ENCODE measurements at regions not wholly inside any gene's neighbourhood (a gene's known extent, or its start where the extent isn't known, plus 50 kb on each side); places are given as distances from the start of the nearest gene placed in this dataset.

DNA sequence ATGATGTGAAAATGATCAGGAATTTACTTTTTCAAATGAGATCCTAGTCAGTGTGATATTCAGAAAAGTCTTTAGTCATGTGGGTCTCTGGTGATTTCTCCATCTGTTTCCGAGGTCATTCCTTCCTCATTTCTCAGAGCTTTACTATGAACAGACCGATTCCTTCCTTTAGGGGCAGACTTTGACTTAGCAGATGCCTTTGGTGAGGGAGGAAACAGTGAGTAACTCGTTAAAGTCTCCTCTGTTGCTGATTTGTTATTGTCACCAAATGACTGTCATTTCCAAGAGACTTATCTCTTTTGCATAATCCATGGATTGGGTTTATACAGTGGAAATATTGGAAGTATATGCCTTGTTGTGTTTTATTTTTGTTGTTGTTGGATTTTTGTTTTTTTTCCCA, 76.2 kb upstream of the CD99 start:
- H3K27me3 ChIP-seq = no peaks in the 10 kb centered on the region
- 39 to 44% methylated on average over 3 of the region's 3 CpGs for WGBS, 2 donors
- intact Hi-C loops (cut with DNase I) = no loop called here

DNA sequence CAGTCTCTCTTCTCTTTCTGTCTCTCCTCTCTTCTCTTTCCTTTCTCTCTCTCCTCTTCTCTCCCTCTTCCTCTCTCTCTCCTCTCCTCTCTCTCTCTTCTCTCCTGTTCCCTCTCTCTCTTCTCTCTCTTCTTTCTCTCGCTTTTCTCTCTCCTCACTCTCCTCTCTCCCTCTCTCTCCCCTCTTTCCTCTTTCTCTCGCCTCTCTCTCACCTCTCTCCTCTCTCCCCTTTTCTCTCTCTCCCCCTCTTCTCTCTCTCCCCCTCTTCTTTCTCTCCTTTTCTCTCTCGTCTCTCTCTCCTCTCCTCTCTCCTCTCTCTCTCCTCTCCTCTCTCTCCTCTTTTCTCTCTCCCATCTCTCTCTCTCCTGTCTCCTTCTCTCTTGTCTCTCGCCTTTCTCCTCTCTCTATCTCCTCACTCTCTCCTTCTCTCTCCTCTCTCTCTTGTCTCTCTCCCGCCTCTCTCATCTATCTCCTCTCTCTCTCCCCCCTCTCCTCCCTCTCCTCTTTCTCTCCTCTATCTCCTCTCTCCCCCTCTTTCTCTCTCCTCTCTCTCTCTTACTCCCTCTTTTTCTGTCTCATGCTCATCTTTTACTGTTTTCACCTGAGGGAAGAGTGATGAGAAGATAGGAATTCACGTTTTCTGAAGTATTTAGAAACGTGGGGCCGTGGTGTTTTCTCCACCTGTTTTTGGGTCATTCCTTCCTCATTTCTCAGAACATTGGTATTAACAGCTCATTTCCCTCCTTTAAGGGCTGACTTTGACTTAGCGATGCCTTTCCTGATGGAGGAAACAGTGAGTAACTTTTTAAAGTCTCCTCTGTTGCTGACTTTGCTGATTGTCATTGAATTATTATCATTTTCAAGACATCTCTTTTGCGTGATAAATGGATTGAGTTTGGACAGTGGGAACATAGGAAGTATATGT, 80.6 kb upstream of the CD99 start:
- Histone ChIP-seq H3K27ac (no peak overlapping the region), H3K9me3 (no peaks in the 10 kb centered on the region), H3K36me3 (no peaks in the 10 kb centered on the region), H3K4me3 (replicated peaks in 1 of 3) (peak overlapping the region in 1 of 3 donors; percentile 91), H3K4me1 (peaks cover 5 to 15% of the 10 kb centered on the region in 2 donors), H3K27me3 (no peaks in the 10 kb centered on the region)
- no peak for DNase-seq
- TF ChIP-seq, protein P1, sequence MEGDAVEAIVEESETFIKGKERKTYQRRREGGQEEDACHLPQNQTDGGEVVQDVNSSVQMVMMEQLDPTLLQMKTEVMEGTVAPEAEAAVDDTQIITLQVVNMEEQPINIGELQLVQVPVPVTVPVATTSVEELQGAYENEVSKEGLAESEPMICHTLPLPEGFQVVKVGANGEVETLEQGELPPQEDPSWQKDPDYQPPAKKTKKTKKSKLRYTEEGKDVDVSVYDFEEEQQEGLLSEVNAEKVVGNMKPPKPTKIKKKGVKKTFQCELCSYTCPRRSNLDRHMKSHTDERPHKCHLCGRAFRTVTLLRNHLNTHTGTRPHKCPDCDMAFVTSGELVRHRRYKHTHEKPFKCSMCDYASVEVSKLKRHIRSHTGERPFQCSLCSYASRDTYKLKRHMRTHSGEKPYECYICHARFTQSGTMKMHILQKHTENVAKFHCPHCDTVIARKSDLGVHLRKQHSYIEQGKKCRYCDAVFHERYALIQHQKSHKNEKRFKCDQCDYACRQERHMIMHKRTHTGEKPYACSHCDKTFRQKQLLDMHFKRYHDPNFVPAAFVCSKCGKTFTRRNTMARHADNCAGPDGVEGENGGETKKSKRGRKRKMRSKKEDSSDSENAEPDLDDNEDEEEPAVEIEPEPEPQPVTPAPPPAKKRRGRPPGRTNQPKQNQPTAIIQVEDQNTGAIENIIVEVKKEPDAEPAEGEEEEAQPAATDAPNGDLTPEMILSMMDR (IDR thresholded peaks at IDR 0.05) = peak in 2 of 6 experiments; percentile 6 to 19
- no peak for TF ChIP-seq POLR2A (IDR thresholded peaks at IDR 0.05)
- intact Hi-C loops (cut with DNase I) = no loop called here
- WGBS, 2 donors = 53 to 59% methylated on average over 10 of the region's 10 CpGs

More for the DNA sequence above, 76.2 kb upstream of the CD99 start:
- H3K4me3 ChIP-seq (replicated peaks in 1 of 3) = no peak overlapping the region
- no peaks in the 10 kb centered on the region for H3K9me3 ChIP-seq
- no peak overlapping the region for H3K27ac ChIP-seq
- no peak for TF ChIP-seq POLR2A (IDR thresholded peaks at IDR 0.05)
- TF ChIP-seq, protein P1 (IDR thresholded peaks at IDR 0.05) = peak in 1 of 6 experiments; percentile 9
- DNase-seq = no peak
- peaks cover 0 to 8% of the 10 kb centered on the region in 2 donors for H3K36me3 ChIP-seq
- peaks cover 0 to 5% of the 10 kb centered on the region in 2 donors for H3K4me1 ChIP-seq

DNA sequence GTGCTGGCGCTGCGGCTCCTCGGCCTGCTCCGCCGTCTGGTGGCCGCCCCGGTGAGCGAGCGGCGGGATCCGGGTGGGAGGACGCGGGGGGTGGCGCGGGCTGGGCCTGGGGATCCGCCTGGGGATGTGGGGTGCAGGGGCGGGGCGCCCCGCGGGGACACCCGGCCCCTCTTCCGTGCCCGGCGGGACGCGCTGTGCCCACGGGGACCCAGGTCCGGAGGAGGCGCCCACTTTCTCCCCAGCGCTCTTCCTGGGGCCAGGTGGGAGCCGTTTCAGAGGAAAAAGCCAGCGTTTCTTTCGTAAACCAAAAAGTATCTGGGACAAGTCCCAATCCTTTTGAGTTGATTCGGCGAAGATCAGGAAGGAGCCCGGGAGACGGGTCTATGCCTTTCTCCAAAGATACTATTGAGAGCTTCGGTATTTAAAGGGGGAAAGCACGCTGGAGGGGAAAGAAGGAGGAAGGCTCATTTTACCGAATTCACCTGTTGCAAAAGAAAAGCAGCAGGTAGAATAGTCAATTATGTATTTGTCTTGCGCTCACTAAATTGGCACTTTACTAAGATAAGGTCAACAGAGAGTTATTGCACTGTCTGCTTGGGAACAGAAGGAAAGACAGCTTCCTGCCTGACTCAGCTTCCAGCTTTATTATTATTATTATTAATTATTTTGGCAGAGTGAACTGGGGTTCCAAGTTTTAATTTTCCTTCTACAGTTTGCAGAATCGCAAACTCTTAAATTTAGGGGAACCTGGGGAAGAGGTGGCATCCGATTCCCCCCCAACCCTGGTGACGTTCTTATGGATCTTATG, 81.5 kb upstream of the CD99 start:
- no peak for DNase-seq
- Histone ChIP-seq H3K4me1 (peaks cover 5 to 15% of the 10 kb centered on the region in 2 donors), H3K27me3 (no peaks in the 10 kb centered on the region), H3K4me3 (replicated peaks in 1 of 3) (peak overlapping the region; percentile 63 to 91 (median 90)), H3K36me3 (no peaks in the 10 kb centered on the region), H3K27ac (peak overlapping the region in 2 of 3 donors; percentile 63 to 76), H3K9me3 (no peaks in the 10 kb centered on the region)
- WGBS, 2 donors = 2 to 3% methylated on average over 13 to 23 of the region's 44 CpGs
- TF ChIP-seq POLR2A (IDR thresholded peaks at IDR 0.05) = no peak
- TF ChIP-seq, protein P1 (IDR thresholded peaks at IDR 0.05) = peak in 1 of 6 experiments; percentile 31
- intact Hi-C loops (cut with DNase I) = loop anchor here (10.0 kb wide), 1 partner anchor 1155 kb away; the partner anchor contains the start of gene ASMTL

DNA sequence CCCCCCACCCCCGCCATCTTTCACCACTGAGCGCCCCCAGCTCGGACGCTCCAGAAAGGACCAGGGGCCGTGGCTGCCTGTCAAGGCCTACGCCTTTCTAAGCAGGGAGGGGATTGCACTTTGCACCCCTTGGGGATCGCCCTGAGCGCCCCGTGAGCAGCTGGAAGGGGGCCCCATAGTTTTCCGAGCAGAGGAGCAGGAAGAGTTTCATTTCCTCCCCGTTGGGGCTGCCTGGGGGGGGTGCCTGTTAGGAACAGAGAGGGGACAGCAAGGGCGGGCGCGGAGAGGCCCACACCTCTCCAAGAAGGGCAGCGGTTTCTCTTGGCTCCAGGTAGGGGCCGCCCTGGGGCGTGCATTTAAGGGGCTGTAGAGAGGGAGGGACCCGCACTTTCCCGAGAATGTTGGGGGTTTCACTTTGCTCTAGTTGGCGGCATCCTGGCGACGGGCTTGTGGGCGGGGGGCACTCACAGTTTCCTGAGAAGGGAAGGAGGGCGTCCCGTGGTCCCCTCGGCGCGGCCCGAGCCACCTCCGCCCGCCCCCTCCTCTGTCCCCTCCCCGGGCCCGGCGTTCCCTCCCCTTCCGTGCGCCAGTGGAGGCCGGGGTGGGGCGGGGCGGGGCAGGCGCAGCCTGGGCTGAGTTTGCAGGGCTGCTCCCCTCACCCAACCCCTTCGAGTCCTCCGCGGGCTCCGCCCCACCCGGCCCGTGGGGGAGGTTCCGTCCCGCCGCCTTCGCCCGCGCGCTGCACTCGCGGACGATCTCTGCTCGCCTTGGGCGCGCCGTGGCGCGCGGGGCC, 82.3 kb upstream of the CD99 start:
- TF ChIP-seq, protein P1 (IDR thresholded peaks at IDR 0.05) = no peak
- TF ChIP-seq POLR2A (IDR thresholded peaks at IDR 0.05) = peak in 1 of 2 donors; percentile 59
- 0% methylated on average over 3 to 25 of the region's 63 CpGs for WGBS, 2 donors
- peaks cover 5 to 15% of the 10 kb centered on the region in 2 donors for H3K4me1 ChIP-seq
- H3K4me3 ChIP-seq (replicated peaks in 1 of 3) = peak overlapping the region; percentile 63 to 91 (median 90)
- DNase-seq = peak; percentile 87 to 89
- no peaks in the 10 kb centered on the region for H3K36me3 ChIP-seq
- H3K27me3 ChIP-seq = no peaks in the 10 kb centered on the region
- H3K27ac ChIP-seq = peak overlapping the region; percentile 45 to 76 (median 63)
- intact Hi-C loops (cut with DNase I) = loop anchor here (10.0 kb wide), 1 partner anchor 1154 kb away; the partner anchor contains the start of gene ASMTL
- no peaks in the 10 kb centered on the region for H3K9me3 ChIP-seq
